ENCODE measurements at regions not wholly inside any gene's neighbourhood (a gene's known extent, or its start where the extent isn't known, plus 50 kb on each side); places are given as distances from the start of the nearest gene placed in this dataset.

DNA sequence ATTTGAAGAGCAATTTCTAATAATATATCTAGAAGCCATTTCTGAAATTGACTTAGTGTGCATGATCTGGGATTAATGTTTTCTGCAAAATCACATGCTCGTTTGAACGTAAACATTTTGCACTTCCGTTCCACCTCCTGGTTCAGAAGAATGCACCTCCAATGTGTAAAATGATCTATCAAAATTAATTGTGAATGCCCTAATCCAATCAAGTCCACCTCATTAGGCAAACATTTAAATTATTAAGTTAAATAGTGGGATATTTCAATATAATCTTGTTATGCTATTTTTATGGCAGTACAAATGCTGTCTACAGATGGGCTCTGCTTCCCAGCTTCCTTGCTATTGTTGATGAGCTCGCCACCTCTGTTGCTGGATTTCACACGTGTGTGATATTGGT lies 542.5 kb downstream of the INSC start:
- intact Hi-C loops (cut with DNase I; ENCODE audit: low total_unique reads): no loop called here
- Histone ChIP-seq H3K4me3 (no peak overlapping the region), H3K4me1 (peaks cover 0 to 3% (median under 1%) of the 10 kb centered on the region in 4 donors), H3K27ac (no peak overlapping the region), H3K36me3 (no peaks in the 10 kb centered on the region), H3K9me3 (no peaks in the 10 kb centered on the region), H3K27me3 (no peaks in the 10 kb centered on the region)
- WGBS, 2 donors (ENCODE audit: low coverage in 1 of 2): 84 to 96% methylated on average over 3 to 5 of the region's 5 CpGs
- TF ChIP-seq, protein P1, sequence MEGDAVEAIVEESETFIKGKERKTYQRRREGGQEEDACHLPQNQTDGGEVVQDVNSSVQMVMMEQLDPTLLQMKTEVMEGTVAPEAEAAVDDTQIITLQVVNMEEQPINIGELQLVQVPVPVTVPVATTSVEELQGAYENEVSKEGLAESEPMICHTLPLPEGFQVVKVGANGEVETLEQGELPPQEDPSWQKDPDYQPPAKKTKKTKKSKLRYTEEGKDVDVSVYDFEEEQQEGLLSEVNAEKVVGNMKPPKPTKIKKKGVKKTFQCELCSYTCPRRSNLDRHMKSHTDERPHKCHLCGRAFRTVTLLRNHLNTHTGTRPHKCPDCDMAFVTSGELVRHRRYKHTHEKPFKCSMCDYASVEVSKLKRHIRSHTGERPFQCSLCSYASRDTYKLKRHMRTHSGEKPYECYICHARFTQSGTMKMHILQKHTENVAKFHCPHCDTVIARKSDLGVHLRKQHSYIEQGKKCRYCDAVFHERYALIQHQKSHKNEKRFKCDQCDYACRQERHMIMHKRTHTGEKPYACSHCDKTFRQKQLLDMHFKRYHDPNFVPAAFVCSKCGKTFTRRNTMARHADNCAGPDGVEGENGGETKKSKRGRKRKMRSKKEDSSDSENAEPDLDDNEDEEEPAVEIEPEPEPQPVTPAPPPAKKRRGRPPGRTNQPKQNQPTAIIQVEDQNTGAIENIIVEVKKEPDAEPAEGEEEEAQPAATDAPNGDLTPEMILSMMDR (IDR thresholded peaks at IDR 0.05): no peak
- no peak for TF ChIP-seq POLR2AphosphoS5 (IDR thresholded peaks at IDR 0.05)
- TF ChIP-seq POLR2A (IDR thresholded peaks at IDR 0.05): no peak
- no peak for TF ChIP-seq EP300 (IDR thresholded peaks at IDR 0.05; ENCODE audit: low read depth)
- in situ Hi-C loops (cut with MboI; ENCODE audit: low pct_ligation_motif_present in 1 of 4, low pct_unique_long_range_greater_than_20kb in 1 of 4, low sequenced_read_pairs in 3 of 4): no loop called here
- DNase-seq: no peak

DNA sequence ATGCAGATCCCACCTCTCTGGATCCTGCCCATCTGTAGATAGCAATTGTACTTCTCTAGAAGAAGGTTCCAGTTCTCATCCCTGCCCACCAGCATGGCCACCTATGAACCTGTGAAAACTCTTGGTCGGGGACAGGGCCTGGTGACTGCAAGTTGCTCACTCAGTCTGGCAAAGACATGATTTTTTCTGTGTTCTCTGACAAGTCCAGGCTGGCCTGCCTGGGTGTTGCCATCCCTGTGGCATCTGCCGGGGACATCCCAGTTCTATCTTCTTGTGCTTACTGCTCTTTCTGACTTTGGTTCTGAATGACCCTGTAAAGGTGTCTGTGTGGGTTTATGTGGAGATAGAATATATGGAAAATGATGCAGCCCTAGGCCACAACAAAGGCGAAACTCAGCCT lies 545.8 kb downstream of the INSC start:
- Histone ChIP-seq H3K4me3 (no peak overlapping the region), H3K36me3 (no peaks in the 10 kb centered on the region), H3K9me3 (no peaks in the 10 kb centered on the region), H3K27ac (no peak overlapping the region), H3K27me3 (no peaks in the 10 kb centered on the region), H3K4me1 (no peaks in the 10 kb centered on the region)
- in situ Hi-C loops (cut with MboI; ENCODE audit: low pct_ligation_motif_present in 1 of 4, low pct_unique_long_range_greater_than_20kb in 1 of 4, low sequenced_read_pairs in 3 of 4) (no loop called here), intact Hi-C loops (cut with DNase I; ENCODE audit: low total_unique reads) (no loop called here)
- no peak for DNase-seq
- TF ChIP-seq POLR2A (IDR thresholded peaks at IDR 0.05) (no peak), POLR2AphosphoS5 (IDR thresholded peaks at IDR 0.05) (no peak), EP300 (IDR thresholded peaks at IDR 0.05; ENCODE audit: low read depth) (no peak)
- TF ChIP-seq, protein P1 (IDR thresholded peaks at IDR 0.05): no peak
- WGBS, 2 donors (ENCODE audit: low coverage in 1 of 2): 83 to 87% methylated on average over 2 to 3 of the region's 3 CpGs

DNA sequence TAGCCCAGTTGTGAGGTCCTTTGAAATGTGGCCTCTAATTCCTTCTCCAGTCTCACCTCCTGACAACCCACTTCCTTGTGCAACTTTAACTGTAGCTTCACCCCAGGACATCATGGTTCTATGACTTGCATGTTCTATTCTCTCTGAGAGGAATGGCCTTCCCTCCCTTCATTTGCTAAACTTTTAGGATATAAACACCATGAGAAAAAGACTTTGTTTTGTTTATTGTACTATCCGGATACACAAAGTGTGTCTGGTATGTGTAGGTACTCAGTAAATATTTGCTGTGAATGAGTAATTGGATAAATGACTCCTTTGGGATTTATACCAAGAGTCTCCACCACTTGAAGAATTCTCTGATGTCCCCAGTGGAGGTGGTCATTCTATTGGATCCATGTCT lies 547.6 kb downstream of the INSC start:
- intact Hi-C loops (cut with DNase I; ENCODE audit: low total_unique reads): no loop called here
- Histone ChIP-seq H3K9me3 (no peaks in the 10 kb centered on the region), H3K27ac (no peak overlapping the region), H3K36me3 (no peaks in the 10 kb centered on the region), H3K27me3 (no peaks in the 10 kb centered on the region), H3K4me3 (no peak overlapping the region), H3K4me1 (no peaks in the 10 kb centered on the region)
- WGBS, 2 donors (ENCODE audit: low coverage in 1 of 2): 42 to 43% methylated on average over 1 of the region's 1 CpG
- TF ChIP-seq, protein P1 (IDR thresholded peaks at IDR 0.05): no peak
- TF ChIP-seq POLR2A (IDR thresholded peaks at IDR 0.05) (no peak), POLR2AphosphoS5 (IDR thresholded peaks at IDR 0.05) (no peak), EP300 (IDR thresholded peaks at IDR 0.05; ENCODE audit: low read depth) (no peak)
- DNase-seq: no peak
- in situ Hi-C loops (cut with MboI; ENCODE audit: low pct_ligation_motif_present in 1 of 4, low pct_unique_long_range_greater_than_20kb in 1 of 4, low sequenced_read_pairs in 3 of 4): no loop called here

DNA sequence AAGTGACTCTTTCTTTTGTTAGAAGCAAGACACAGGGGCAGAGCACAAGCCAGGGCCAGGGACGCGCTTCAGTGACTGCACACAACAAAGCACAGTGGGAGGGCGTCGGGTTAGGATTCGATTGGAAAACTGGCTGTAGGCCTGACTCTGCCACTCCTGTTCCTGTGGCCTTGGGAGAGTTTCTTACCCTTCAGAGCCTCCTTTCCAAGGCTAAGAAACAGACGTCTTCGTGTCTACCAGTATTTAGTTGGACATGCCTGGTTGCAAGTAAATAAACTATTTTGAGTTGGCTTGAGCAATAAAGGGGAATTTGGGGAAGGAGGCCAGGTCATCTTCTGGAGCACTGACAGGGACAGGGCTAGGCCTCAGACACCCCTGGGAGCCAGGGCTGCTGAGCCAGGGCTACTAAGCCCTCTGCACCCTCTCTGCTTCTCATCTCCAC lies 549.1 kb downstream of the INSC start:
- in situ Hi-C loops (cut with MboI; ENCODE audit: low pct_ligation_motif_present in 1 of 4, low pct_unique_long_range_greater_than_20kb in 1 of 4, low sequenced_read_pairs in 3 of 4): no loop called here
- Histone ChIP-seq H3K27ac (no peak overlapping the region), H3K27me3 (no peaks in the 10 kb centered on the region), H3K36me3 (no peaks in the 10 kb centered on the region), H3K4me3 (no peak overlapping the region), H3K4me1 (no peaks in the 10 kb centered on the region), H3K9me3 (no peaks in the 10 kb centered on the region)
- TF ChIP-seq, protein P1 (IDR thresholded peaks at IDR 0.05): no peak
- no peak for TF ChIP-seq POLR2AphosphoS5 (IDR thresholded peaks at IDR 0.05)
- TF ChIP-seq POLR2A (IDR thresholded peaks at IDR 0.05): no peak
- no peak for TF ChIP-seq EP300 (IDR thresholded peaks at IDR 0.05; ENCODE audit: low read depth)
- intact Hi-C loops (cut with DNase I; ENCODE audit: low total_unique reads): no loop called here
- no peak for DNase-seq
- 60 to 78% methylated on average over 4 to 7 of the region's 7 CpGs for WGBS, 2 donors (ENCODE audit: low coverage in 1 of 2)
